ENCODE measurements at regions not wholly inside any gene's neighbourhood (a gene's known extent, or its start where the extent isn't known, plus 50 kb on each side); places are given as distances from the start of the nearest gene placed in this dataset.

DNA sequence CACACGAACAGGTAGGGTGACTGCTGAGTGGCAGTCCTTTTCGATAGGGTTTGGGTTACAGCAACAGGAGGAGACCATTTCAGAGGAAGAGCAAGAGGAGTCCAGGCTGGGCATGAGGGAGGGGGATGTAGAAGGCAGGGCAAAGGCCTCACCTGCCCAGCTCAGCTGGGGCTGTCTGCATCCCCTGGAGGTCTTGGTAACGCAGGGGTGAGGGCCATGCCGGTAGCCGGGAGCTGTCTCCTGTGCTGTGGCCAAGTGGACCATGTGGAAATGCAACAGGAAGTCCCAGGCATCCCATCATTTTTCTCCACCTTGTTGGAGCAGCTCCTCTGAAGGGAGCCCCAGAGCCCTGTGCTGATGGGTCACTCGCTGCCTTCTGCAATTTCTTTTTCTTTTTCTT is 105.4 kb upstream of the C1orf174 start:
- TF ChIP-seq EZH2phosphoT487 (IDR thresholded peaks at IDR 0.05; ENCODE audit: borderline replicate concordance, low read length), result no peak
- TF ChIP-seq, protein P1, sequence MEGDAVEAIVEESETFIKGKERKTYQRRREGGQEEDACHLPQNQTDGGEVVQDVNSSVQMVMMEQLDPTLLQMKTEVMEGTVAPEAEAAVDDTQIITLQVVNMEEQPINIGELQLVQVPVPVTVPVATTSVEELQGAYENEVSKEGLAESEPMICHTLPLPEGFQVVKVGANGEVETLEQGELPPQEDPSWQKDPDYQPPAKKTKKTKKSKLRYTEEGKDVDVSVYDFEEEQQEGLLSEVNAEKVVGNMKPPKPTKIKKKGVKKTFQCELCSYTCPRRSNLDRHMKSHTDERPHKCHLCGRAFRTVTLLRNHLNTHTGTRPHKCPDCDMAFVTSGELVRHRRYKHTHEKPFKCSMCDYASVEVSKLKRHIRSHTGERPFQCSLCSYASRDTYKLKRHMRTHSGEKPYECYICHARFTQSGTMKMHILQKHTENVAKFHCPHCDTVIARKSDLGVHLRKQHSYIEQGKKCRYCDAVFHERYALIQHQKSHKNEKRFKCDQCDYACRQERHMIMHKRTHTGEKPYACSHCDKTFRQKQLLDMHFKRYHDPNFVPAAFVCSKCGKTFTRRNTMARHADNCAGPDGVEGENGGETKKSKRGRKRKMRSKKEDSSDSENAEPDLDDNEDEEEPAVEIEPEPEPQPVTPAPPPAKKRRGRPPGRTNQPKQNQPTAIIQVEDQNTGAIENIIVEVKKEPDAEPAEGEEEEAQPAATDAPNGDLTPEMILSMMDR (IDR thresholded peaks at IDR 0.05; ENCODE audit: low read depth, low read length, poor library complexity, severe bottlenecking), result no peak

Measured in DOHH2 (cell line).